NCI-H2227 (cell line): ENCODE measurements at regions not wholly inside any gene's neighbourhood (a gene's known extent, or its start where the extent isn't known, plus 50 kb on each side); places are given as distances from the start of the nearest gene placed in this dataset.
"Not testable (repeated sequence)": the region's sequence is repeated elsewhere in the genome, so short reads cannot be mapped to it uniquely, and the experiment has no call there.

ENCODE experiments used
- DNase-seq: peaks from one replicate; lab custom pipeline; 2025; ENCODE audit not compliant: unreplicated experiment; lab: John Stamatoyannopoulos, UW

- no peak for DNase-seq
Observed at GRCh38 chr12:90235642-90236041, 527.0 kb upstream of the ATP2B1 start.

- no peak for DNase-seq
Observed at GRCh38 chr12:90234472-90234871, 525.8 kb upstream of the ATP2B1 start.

- no peak for DNase-seq
Observed at GRCh38 chr12:90233168-90234100, 524.8 kb upstream of the ATP2B1 start.

GRCh38 chr12:90229407-90230170 is 521.0 kb upstream of the ATP2B1 start:
- no peak for DNase-seq

GRCh38 chr12:90226211-90226610 is 517.6 kb upstream of the ATP2B1 start:
- no peak for DNase-seq

- DNase-seq, result no peak
Observed at GRCh38 chr12:90216815-90217214, 508.2 kb upstream of the ATP2B1 start.

GRCh38 chr12:90216020-90216552 is 507.4 kb upstream of the ATP2B1 start:
- no peak for DNase-seq

GRCh38 chr12:90211017-90211416 is 502.4 kb upstream of the ATP2B1 start:
- DNase-seq, result no peak

- DNase-seq, result no peak
Observed at GRCh38 chr12:90209029-90209428, 500.4 kb upstream of the ATP2B1 start.

GRCh38 chr12:90208379-90208778 is 499.7 kb upstream of the ATP2B1 start:
- not testable (repeated sequence) for DNase-seq

GRCh38 chr12:90207799-90208198 is 499.2 kb upstream of the ATP2B1 start:
- no peak for DNase-seq

- no peak for DNase-seq
Observed at GRCh38 chr12:90205165-90205564, 496.5 kb upstream of the ATP2B1 start.

GRCh38 chr12:90203556-90203955 is 494.9 kb upstream of the ATP2B1 start:
- no peak for DNase-seq

- DNase-seq, result no peak
Observed at GRCh38 chr12:90199006-90199405, 490.4 kb upstream of the ATP2B1 start.

GRCh38 chr12:90193500-90193899 is 484.9 kb upstream of the ATP2B1 start:
- DNase-seq, result no peak

- DNase-seq, result no peak
Observed at GRCh38 chr12:90188857-90189256, 480.2 kb upstream of the ATP2B1 start.

GRCh38 chr12:90183201-90183600 is 474.6 kb upstream of the ATP2B1 start:
- no peak for DNase-seq

GRCh38 chr12:90181216-90181615 is 472.6 kb upstream of the ATP2B1 start:
- no peak for DNase-seq

- DNase-seq, result no peak
Observed at GRCh38 chr12:90174956-90175355, 466.3 kb upstream of the ATP2B1 start.

- peak; percentile 79 for DNase-seq
Observed at GRCh38 chr12:90174198-90174510, 465.5 kb upstream of the ATP2B1 start.

- DNase-seq, result no peak
Observed at GRCh38 chr12:90173499-90174197, 465.0 kb upstream of the ATP2B1 start.
